HepG2 (cell line): ENCODE measurements at regions not wholly inside any gene's neighbourhood (a gene's known extent, or its start where the extent isn't known, plus 50 kb on each side); places are given as distances from the start of the nearest gene placed in this dataset.

Experiments
- ATAC-seq: fragments of 200-7000 bp; cut with Tn5 transposase; 3 replicates; pipeline ENCODE4 v1.9.1; 2020; ENCODE audit warnings: mild to moderate bottlenecking, moderate library complexity
- BruUV-seq: library from RNA; stranded (reverse); fragments of 400-500 nt; replicated peaks from 2 replicates; lab custom pipeline; 2021; lab: Mats Ljungman, UMichigan
- CTCF ChIA-PET: fragments of 300-600 bp; formaldehyde crosslinking; extraction: SDS; loops from one replicate; lab custom pipeline; 2021; ENCODE audit warnings: low total read pairs, inconsistent platforms, low intra/inter-chr PET ratio; lab: Yijun Ruan, JAX
- POLR2A ChIA-PET: fragments of 350-600 bp; sonication (Branson Sonifier 250); formaldehyde crosslinking; loops from one replicate; lab custom pipeline; 2020; ENCODE audit warnings: antibody characterized with exemption, inconsistent platforms; lab: Yijun Ruan, JAX
- DNase-seq: peaks from one replicate; pipeline ENCODE4 v3.0.0-alpha.2; 2015; ENCODE audit warnings: low spot score
- FAIRE-seq: peaks from 3 replicates; lab custom pipeline; 2011; peaks lifted over from hg19 to GRCh38; lab: Jason Lieb, UNC
- H2AFZ ChIP-seq: one replicate; pipeline ENCODE4 v1.6.1; 2011; ENCODE audit warnings: low read length, inconsistent platforms
- H3K27ac ChIP-seq: fragments of 300-600 bp; 3 replicates; pipeline ENCODE4 v1.8.0; 2011; ENCODE audit warnings: mixed run types, mild to moderate bottlenecking, mixed read lengths, low read length, inconsistent platforms; ENCODE audit not compliant: insufficient read depth; ENCODE audit errors: extremely low read length
- H3K27me3 ChIP-seq, 2 experiments: fragments of 200-600 bp in 1 of 2; 2 replicates in 1 of 2; 3 replicates in 1 of 2; pipeline versions ENCODE4 v1.6.0 to v1.8.0; 2011; ENCODE audit warnings: low read length in 2 of 2, mild to moderate bottlenecking in 2 of 2, moderate library complexity in 2 of 2, inconsistent platforms in 1 of 2; ENCODE audit not compliant: insufficient read depth in 2 of 2, control insufficient read depth in 1 of 2
- H3K36me3 ChIP-seq, 2 experiments: fragments of 200-600 bp in 1 of 2; replicated peaks in 1 of 2; 2 replicates in 1 of 2; 3 replicates in 1 of 2; pipeline versions ENCODE4 v1.5.1 to v1.8.0; 2011; ENCODE audit warnings: low read length in 2 of 2, inconsistent platforms in 1 of 2; ENCODE audit not compliant: insufficient read depth in 2 of 2, control insufficient read depth in 1 of 2
- H3K4me1 ChIP-seq: 2 replicates; pipeline ENCODE4 v1.5.1; 2012; ENCODE audit warnings: low read length, inconsistent platforms; ENCODE audit not compliant: insufficient read depth
- H3K4me2 ChIP-seq: 2 replicates; pipeline ENCODE4 v1.6.0; 2011; ENCODE audit warnings: low read depth, low read length, inconsistent platforms
- H3K4me3 ChIP-seq, 3 experiments: fragments of 200-600 bp in 1 of 3; sonication (generic), shearing (Covaris generic) in 1 of 3; replicated peaks in 1 of 3; 2 replicates each; pipeline ENCODE4 v1.5.1; 2011 to 2016; ENCODE audit warnings: low read length in 3 of 3, inconsistent platforms in 2 of 3, low read depth in 2 of 3, mild to moderate bottlenecking in 2 of 3, control low read depth in 1 of 3, mixed read lengths in 1 of 3; ENCODE audit not compliant: insufficient read depth in 1 of 3
- H3K79me2 ChIP-seq: one replicate; pipeline ENCODE4 v1.6.1; 2011; ENCODE audit warnings: low read length, inconsistent platforms; ENCODE audit not compliant: insufficient read depth
- H3K9ac ChIP-seq: 2 replicates; pipeline ENCODE4 v1.6.0; 2011; ENCODE audit warnings: mild to moderate bottlenecking, low read depth, low read length, inconsistent platforms; ENCODE audit not compliant: insufficient read depth
- H3K9me3 ChIP-seq: 2 replicates; pipeline ENCODE4 v1.5.1; 2012; ENCODE audit warnings: mild to moderate bottlenecking, low read length
- H4K20me1 ChIP-seq: 2 replicates; pipeline ENCODE4 v1.6.0; 2011; ENCODE audit warnings: inconsistent platforms, mild to moderate bottlenecking, low read length, moderate library complexity; ENCODE audit not compliant: insufficient read depth
- CEBPG ChIP-seq: IDR thresholded peaks from 2 replicates; pipeline ENCODE4 v1.6.1; 2016
- HES4 ChIP-seq: sonication (generic); formaldehyde crosslinking; IDR thresholded peaks from 2 replicates; pipeline ENCODE4 v1.9.0; 2021; ENCODE audit warnings: mild to moderate bottlenecking, missing genetic modification reagents, borderline replicate concordance
- KAT2B ChIP-seq: fragments of 150-350 bp; IDR thresholded peaks from 2 replicates; pipeline ENCODE4 v1.6.1; 2014; ENCODE audit warnings: low read depth, low read length, borderline replicate concordance
- MATR3 ChIP-seq: sonication (generic); formaldehyde crosslinking; IDR thresholded peaks from 2 replicates; pipeline ENCODE4 v1.4.0; 2020; ENCODE audit warnings: missing genetic modification reagents
- POLR2A ChIP-seq, 2 experiments: IDR thresholded peaks; 2 replicates each; pipeline ENCODE4 v1.6.1; 2011; ENCODE audit warnings: low read depth in 2 of 2, low read length in 2 of 2, mild to moderate bottlenecking in 1 of 2, moderate library complexity in 1 of 2; ENCODE audit not compliant: insufficient read depth in 1 of 2
- SAP130 ChIP-seq: IDR thresholded peaks from 2 replicates; pipeline ENCODE4 v1.6.1; 2016; ENCODE audit warnings: low read depth
- TEAD2 ChIP-seq: sonication (generic); formaldehyde crosslinking; IDR thresholded peaks from 2 replicates; pipeline ENCODE4 v1.9.0; 2021; ENCODE audit warnings: missing genetic modification reagents
- ZKSCAN8 ChIP-seq: IDR thresholded peaks from 2 replicates; pipeline ENCODE4 v1.6.1; 2016; ENCODE audit warnings: borderline replicate concordance, missing genetic modification reagents, missing compliant biosample characterization
- ZNF329 ChIP-seq: sonication (generic); formaldehyde crosslinking; IDR thresholded peaks from 2 replicates; pipeline ENCODE4 v1.9.0; 2021; ENCODE audit warnings: low read depth, mild to moderate bottlenecking, missing genetic modification reagents
- ZNF83 ChIP-seq: sonication (generic); formaldehyde crosslinking; IDR thresholded peaks from 2 replicates; pipeline ENCODE4 v1.4.0; 2020; ENCODE audit warnings: missing genetic modification reagents, mild to moderate bottlenecking, borderline replicate concordance
- ZNF878 ChIP-seq: sonication (generic); formaldehyde crosslinking; IDR thresholded peaks from 2 replicates; pipeline ENCODE4 v1.8.1; 2023; ENCODE audit warnings: mild to moderate bottlenecking, missing genetic modification reagents, moderate library complexity
- WGBS: methylation state at CpG from one replicate; pipeline ENCODE4 v1.1.6; 2017; ENCODE audit warnings: low lambda C conversion rate; 5-methylcytosine and 5-hydroxymethylcytosine counted together
- in situ Hi-C: cut with HindIII; loops from 2 replicates; pipeline ENCODE4 v1.10.0; 2017; ENCODE audit warnings: low pct_unique_long_range_greater_than_20kb; ENCODE audit not compliant: extremely low pct_ligation_motif_present
- intact Hi-C: fragments of 100-400 bp; cut with micrococcal nuclease; formaldehyde crosslinking; loops from one replicate; pipeline ENCODE4 v1.10.0; 2022; ENCODE audit not compliant: unreplicated experiment
- TF ChIP-seq, protein P1 (sequence below): sonication (generic); formaldehyde crosslinking; IDR thresholded peaks from 2 replicates; pipeline ENCODE4 v1.8.1; 2023; ENCODE audit warnings: mild to moderate bottlenecking, moderate library complexity, missing genetic modification reagents
- TF ChIP-seq, protein P2 (sequence below): sonication (generic); formaldehyde crosslinking; IDR thresholded peaks from 2 replicates; pipeline ENCODE4 v1.4.0; 2020; ENCODE audit warnings: missing genetic modification reagents, mild to moderate bottlenecking, borderline replicate concordance
- TF ChIP-seq, protein P3 (sequence below): sonication (generic); formaldehyde crosslinking; IDR thresholded peaks from 2 replicates; pipeline ENCODE4 v1.5.0; 2020; ENCODE audit warnings: missing genetic modification reagents, mild to moderate bottlenecking, borderline replicate concordance
- TF ChIP-seq, protein P4 (sequence below): sonication (generic); formaldehyde crosslinking; IDR thresholded peaks from 2 replicates; pipeline ENCODE4 v1.9.0; 2021; ENCODE audit warnings: missing genetic modification reagents, mild to moderate bottlenecking, borderline replicate concordance

DNA sequence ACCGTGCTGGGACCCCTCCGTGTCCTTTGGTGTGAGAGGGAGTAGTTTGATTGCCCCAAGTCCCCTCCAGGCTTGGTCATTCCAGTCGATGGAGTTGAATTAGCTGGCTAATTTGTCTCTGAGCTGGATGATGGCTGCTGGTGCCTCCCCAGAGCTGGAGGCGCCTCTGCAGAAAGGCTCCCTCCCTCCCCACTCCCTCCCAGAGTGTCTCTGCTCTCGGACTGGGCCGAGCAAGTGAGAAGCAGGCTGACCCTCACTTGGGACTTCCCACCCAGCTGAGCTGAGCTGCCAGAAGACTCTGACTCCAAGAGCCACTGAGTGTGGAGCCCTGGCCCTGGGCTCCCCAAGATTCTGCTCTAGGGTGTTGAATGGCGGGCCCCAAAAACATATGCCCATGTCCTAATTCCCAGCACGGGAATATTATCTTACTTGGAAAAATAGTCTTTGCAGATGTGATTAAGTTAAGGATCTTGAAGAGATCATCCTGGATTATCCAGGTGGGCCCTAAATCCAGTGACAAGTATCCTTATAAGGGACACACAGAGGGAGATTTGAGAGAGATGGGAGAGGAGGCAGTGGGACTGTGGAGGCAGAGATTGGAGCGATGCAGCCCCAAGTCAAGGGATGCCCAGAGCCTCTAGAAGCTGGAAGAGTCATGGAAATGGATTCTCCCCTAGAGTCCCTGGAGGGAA lies 60.7 kb upstream of the TLE3 start:
- CTCF ChIA-PET: no interaction called here
- H3K27ac ChIP-seq: no peak overlapping the region
- no peaks in the 10 kb centered on the region for H3K36me3 ChIP-seq
- WGBS: 58% methylated on average over 3 of the region's 9 CpGs
- H4K20me1 ChIP-seq: no peaks in the 10 kb centered on the region; the same call in 1 of the 2 replicates
- H3K4me3 ChIP-seq: no peak overlapping the region
- H3K9ac ChIP-seq: no peak overlapping the region
- in situ Hi-C loops (no loop called here), intact Hi-C loops (no loop called here)
- FAIRE-seq: no peak
- no peak overlapping the region for H2AFZ ChIP-seq
- H3K79me2 ChIP-seq: no peaks in the 10 kb centered on the region
- no peak for DNase-seq
- POLR2A ChIA-PET: no interaction called here
- no peak for ATAC-seq
- 0 out of 2 replicates have a peak, but pooled peaks cover 8% of the 10 kb centered on the region for H3K4me1 ChIP-seq
- H3K27me3 ChIP-seq: peaks cover 6 to 86% of the 10 kb centered on the region in 2 experiments; a peak in 4 of 5 replicates
- H3K4me2 ChIP-seq: no peak overlapping the region
- no TSS peak for BruUV-seq
- no peaks in the 10 kb centered on the region for H3K9me3 ChIP-seq
- TF ChIP-seq HES4 (CRISPR knock-in tag) (no peak), SAP130 (no peak), ZNF329 (CRISPR knock-in tag) (no peak), ZNF878 (CRISPR knock-in tag) (no peak), POLR2A (IDR thresholded peaks at IDR 0.05; ENCODE audit: insufficient read depth in 1 of 2, low read depth in 2 of 2, low read length in 2 of 2) (no peak), MATR3 (CRISPR knock-in tag) (no peak), TEAD2 (CRISPR knock-in tag) (no peak), CEBPG (CRISPR knock-in tag) (no peak), ZNF83 (CRISPR knock-in tag) (no peak), KAT2B (no peak), ZKSCAN8 (no peak)
- TF ChIP-seq, protein P1, sequence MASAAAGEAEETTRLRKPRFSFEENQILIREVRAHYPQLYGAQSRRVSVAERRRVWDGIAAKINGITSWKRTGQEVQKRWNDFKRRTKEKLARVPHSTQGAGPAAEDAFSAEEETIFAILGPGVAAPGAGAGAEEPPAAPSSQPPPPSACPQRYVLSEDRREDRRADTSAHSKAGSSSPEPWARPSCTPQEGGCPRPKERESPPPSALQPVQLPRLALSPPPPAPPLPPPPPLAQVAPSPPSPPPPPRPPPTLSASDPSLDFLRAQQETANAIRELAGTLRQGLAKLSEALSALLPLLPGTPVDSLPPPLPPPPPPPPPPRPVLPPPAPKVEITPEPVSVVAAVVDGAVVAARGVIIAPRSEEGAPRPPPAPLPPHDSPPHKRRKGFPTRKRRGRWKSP (CRISPR knock-in tag): no peak
- TF ChIP-seq, protein P2, sequence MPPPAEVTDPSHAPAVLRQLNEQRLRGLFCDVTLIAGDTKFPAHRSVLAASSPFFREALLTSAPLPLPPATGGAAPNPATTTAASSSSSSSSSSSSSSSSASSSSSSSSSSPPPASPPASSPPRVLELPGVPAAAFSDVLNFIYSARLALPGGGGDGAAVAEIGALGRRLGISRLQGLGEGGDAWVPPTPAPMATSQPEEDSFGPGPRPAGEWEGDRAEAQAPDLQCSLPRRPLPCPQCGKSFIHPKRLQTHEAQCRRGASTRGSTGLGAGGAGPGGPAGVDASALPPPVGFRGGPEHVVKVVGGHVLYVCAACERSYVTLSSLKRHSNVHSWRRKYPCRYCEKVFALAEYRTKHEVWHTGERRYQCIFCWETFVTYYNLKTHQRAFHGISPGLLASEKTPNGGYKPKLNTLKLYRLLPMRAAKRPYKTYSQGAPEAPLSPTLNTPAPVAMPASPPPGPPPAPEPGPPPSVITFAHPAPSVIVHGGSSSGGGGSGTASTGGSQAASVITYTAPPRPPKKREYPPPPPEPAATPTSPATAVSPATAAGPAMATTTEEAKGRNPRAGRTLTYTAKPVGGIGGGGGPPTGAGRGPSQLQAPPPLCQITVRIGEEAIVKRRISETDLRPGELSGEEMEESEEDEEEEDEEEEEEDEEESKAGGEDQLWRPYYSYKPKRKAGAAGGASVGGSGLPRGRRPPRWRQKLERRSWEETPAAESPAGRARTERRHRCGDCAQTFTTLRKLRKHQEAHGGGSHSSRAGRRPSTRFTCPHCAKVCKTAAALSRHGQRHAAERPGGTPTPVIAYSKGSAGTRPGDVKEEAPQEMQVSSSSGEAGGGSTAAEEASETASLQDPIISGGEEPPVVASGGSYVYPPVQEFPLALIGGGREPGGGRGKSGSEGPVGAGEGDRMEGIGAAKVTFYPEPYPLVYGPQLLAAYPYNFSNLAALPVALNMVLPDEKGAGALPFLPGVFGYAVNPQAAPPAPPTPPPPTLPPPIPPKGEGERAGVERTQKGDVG (CRISPR knock-in tag): no peak
- TF ChIP-seq, protein P3, sequence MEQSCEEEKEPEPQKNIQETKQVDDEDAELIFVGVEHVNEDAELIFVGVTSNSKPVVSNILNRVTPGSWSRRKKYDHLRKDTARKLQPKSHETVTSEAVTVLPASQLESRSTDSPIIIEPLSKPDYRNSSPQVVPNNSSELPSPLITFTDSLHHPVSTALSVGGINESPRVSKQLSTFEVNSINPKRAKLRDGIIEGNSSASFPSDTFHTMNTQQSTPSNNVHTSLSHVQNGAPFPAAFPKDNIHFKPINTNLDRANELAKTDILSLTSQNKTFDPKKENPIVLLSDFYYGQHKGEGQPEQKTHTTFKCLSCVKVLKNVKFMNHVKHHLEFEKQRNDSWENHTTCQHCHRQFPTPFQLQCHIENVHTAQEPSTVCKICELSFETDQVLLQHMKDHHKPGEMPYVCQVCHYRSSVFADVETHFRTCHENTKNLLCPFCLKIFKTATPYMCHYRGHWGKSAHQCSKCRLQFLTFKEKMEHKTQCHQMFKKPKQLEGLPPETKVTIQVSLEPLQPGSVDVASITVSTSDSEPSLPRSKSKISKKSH (CRISPR knock-in tag): no peak
- TF ChIP-seq, protein P4, sequence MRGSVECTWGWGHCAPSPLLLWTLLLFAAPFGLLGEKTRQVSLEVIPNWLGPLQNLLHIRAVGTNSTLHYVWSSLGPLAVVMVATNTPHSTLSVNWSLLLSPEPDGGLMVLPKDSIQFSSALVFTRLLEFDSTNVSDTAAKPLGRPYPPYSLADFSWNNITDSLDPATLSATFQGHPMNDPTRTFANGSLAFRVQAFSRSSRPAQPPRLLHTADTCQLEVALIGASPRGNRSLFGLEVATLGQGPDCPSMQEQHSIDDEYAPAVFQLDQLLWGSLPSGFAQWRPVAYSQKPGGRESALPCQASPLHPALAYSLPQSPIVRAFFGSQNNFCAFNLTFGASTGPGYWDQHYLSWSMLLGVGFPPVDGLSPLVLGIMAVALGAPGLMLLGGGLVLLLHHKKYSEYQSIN: no peak
